HG02973 (cell line): ENCODE measurements at regions not wholly inside any gene's neighbourhood (a gene's known extent, or its start where the extent isn't known, plus 50 kb on each side); places are given as distances from the start of the nearest gene placed in this dataset.

Source experiments
- ATAC-seq: cut with Tn5 transposase; IDR thresholded peaks from one replicate; pipeline ENCODE4 v1.9.1; 2021; ENCODE audit warnings: moderate library complexity; ENCODE audit not compliant: unreplicated experiment

DNA sequence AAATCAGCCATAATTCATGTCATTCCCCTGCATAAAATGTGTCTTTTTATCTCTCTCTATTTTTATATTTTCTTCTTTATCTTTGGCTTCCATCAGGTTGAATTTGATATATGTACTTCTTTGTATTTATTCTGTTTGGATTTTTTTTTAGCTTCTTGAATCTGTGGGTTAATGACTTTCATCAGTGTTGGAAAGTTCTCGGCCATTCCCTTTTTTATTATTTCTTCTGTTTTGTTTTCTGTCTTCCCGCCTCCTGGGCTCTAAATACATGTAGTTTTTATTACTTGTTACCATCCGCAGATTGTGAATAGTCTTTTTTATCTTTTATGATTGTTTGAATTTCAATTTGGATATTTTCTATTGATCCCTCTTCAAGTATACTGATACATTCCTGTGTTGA, 637.5 kb downstream of the NPHP4 start:
- ATAC-seq: no peak

DNA sequence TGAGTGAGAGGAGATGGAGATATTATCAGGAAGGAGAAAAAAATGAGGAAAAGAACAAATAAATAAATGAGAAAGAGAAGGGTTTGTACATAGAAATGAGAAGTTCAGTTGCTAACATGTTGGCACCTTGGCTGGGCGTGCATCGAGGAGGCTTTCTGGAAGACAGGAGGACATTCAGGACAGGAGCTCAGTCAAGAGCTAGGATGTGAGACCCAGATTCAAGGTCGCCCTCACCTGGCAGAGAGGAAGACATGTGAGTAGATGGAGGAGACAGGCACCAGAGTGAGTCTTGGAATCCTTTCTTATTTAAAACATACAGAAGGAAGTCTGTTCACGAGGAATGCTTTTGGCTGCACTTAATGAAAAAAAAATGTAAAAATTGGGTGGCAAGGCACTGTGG, 640.9 kb downstream of the NPHP4 start:
- no peak for ATAC-seq

- ATAC-seq: no peak
Measured at GRCh38 chr1:5349526-5349925, 642.7 kb downstream of the NPHP4 start.

- no peak for ATAC-seq
Measured at GRCh38 chr1:5348732-5349465, 643.3 kb downstream of the NPHP4 start.

DNA sequence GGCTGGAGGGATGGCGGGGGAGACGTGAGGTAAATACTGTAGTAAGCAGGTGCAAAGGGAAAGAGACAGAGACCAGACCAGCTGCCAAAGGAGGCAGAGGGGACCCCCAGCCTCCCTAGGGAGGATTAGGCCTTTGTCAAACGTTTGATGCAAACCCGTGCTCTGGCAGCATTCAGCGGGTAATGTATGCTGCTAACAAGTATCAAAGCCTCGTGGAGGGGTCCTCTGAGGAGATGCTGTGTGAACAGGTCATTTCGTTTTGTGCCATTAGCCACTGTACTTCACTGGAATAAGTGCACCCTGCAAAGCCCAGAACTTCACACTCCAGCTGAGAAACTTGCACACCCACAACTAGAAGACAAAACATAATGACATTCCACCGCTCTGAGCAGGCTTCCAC, 644.5 kb downstream of the NPHP4 start:
- no peak for ATAC-seq

- ATAC-seq: no peak
Measured at GRCh38 chr1:5345556-5345955, 646.7 kb downstream of the NPHP4 start.

- ATAC-seq: no peak
Measured at GRCh38 chr1:5343256-5344020, 648.8 kb downstream of the NPHP4 start.

DNA sequence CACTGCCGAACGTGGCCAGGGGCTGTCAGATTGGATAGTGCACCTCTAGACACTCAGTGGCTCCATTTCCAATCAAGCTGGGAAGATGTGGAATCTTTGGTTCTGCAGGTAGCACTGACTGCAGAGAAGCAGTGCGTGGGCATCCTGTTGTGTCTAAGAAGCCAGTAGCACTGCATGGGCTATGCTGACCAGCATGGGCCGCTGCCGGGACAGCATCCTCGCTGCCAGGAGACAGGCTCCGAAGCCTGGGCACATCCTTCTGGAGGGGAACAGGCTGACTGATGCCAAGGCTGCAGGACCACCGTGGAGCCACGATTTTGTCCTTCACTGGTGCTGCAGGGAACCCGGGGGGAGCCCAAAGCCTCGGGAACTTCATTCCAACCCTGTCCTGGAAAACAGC, 649.4 kb downstream of the NPHP4 start:
- no peak for ATAC-seq

- no peak for ATAC-seq
Measured at GRCh38 chr1:5342172-5342571, 650.1 kb downstream of the NPHP4 start.

DNA sequence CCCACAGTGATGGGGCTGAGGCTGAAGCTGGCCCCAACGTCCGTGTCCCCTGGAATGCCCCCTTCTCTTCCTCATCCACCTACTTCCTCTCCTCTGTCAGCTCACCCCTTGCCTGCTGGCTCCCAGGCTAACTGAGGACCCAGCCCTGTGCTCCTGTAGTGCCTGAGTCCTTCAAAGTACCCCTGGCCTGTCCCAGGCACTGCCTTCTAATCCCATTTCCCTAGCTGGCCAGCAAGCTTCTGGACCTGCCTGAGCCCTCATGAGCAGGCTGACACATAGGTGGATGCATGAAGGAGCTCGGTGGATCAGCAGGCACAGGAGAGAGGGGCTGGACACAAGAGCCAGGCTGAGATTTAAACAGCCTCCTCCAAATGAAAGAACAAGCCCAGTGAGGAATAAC, 650.8 kb downstream of the NPHP4 start:
- no peak for ATAC-seq

DNA sequence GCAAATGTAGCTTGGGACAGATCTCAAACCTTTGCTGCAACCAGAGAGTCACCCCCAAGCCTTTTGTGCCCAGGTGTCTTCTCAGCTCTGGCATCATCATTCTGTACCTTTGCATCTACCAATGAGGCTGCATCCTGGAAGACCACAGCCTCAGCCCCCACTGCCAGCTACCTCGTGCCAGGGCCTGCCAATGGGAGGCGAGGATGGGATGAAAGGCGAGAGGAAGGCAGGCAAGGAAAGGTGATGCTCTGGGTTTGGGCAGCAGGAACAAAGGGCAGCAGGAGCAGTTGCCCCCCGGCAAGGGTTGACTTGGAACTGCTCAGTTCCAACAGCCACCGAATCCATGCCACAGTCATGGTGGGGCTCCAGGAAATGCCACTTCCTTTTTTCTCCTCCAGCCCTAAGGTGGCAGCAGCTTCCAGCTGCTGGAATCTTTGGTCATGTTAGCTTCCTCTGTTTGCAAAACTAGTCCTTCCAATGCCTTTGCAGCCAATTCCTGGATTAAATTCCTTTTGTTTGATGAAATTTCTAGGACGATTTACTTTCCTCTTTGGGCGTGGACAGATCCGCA, 651.6 kb downstream of the NPHP4 start:
- no peak for ATAC-seq

DNA sequence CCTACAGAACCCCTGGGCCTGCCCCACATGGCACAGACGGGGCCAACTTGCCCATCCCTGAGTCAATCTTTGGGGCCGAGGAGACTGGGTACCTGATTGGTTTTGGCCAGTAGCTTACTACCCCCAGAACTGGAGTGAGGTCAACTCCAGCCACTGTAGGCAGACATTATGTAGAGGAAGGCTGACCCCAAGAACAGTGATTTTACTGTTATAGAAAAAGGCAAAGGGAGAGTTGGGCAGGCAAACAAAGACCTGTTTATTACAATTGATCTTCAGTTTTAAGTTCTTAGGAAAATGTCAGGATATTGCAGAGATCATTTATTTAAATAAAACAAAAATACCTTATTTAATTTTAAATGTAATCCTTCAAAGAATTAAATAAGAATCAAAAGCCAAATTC, 653.8 kb downstream of the NPHP4 start:
- no peak for ATAC-seq

- no peak for ATAC-seq
Measured at GRCh38 chr1:5333291-5333690, 658.9 kb downstream of the NPHP4 start.

DNA sequence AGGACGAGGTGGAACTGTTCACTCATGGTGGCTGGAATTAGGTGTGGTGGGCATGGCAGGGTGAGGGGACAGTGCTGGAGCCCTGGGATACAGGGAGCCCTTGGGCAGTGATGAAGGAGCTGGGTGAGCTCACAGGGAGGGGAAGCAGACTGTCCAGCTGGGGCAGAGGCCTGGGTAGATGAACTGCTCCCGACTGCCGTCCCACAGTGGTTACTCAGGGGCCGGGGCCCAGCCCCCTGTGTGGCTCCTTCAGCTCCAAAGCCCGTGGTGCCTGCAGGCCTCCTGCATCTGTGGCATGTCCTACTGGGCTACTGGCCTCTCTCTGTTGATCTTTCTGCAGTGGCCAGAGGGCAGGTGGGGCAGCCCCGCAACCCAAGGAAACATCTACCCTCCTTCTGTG, 661.1 kb downstream of the NPHP4 start:
- no peak for ATAC-seq

DNA sequence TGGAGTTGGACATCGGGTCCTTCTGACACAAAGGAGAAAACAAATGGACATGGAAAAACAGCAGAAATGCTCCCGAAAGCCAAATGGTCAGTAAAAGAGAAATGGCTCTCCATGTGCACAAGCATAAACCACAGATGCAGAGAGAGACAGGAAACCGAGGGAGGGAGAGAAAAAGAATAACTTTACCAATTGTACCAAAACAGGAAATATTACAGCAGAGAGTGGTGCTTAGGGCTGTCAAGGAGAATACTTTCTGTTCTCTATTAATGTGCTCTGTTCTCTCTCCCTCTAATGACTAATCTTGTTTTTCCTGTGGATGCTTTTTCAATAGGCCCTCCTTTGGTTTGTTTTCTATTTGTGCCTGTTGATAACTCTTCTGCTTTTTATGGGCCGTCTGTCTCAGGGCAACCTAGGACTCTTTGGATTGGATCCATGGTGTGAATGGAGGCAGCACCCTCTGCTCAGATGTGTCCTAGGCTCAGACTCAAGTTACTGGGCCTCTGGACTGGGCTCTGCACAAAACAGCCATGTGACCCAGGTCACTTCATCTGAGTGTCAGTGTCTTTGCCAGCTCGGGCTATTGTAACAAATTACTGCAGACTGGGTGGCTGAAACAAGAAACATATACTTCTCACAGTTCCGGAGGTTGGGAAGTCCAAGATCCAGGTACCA, 663.0 kb downstream of the NPHP4 start:
- no peak for ATAC-seq

GRCh38 chr1:5324883-5325282, 667.3 kb downstream of the NPHP4 start:
- no peak for ATAC-seq

GRCh38 chr1:5318143-5318816, 663.9 kb downstream of the AJAP1 start:
- no peak for ATAC-seq

DNA sequence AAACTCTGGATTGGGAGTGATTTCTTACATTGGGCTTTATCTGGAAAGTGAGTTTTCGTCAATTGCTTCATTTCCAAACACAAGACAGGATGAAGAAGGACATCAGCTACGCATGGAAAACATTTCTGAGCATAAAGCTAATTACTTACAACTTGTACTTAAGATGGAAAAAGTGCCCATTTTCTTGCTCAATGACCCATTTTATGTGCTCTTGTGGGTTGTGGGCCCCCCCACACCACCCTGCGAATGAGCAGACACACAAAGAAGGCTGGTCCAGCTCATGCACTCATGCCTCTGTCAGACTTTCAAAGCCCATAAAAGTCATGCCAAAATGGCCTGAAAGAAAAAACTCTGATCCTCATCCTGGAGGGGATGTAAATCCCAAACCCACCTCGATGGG, 663.0 kb downstream of the AJAP1 start:
- ATAC-seq: no peak

DNA sequence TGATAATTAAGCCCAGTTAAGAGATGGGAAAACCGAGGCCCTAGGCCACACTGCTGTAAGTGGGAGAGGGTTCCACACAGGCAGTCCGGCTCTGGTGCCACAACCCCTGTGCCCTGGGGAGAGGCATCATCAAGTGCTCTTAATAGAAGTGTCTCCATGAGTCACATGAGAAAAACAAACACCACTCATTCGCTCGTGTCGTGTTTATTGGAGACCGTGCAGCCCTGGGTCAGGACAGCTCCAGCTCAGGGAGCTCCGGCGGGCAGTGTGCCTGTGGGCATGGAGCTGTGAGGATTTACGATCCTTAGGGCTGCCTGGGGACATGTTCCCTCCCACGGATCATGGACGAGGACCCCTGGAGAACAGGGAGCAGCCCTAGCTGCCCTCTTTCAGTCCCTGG, 658.5 kb downstream of the AJAP1 start:
- no peak for ATAC-seq

GRCh38 chr1:5312293-5312674, 657.9 kb downstream of the AJAP1 start:
- ATAC-seq: no peak

DNA sequence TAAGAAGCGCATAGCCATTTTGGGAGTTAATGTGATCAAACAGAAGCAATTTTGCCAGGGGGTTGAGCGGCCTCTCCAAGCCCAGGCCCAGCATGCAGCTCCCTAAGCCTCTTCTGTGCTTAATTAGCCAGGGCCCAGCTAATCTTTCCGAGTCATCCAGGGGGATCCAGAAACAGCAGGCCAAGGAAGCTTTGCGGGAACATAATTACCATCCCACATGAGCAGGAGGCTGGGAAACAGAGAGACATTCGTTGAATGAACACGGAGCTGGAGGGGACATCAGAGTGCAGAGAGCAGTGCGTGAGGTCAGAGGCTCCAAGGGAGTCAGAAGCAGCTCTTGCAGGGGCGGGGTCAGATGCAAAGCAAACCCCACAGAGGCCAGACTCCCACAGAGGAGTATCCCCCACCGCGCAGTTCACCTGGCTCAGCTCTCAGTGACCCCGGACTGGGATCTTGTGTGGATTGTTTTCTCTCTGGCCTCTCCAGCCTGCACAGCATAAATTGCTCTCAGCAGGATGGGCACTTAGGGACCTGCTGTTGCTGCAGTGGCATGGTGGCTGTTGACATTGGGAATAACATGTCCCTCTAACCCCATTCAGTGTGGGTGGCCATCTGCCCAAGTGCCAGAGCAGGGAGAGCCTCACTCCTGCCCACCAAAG, 657.4 kb downstream of the AJAP1 start:
- no peak for ATAC-seq
